ENCODE measurements at regions not wholly inside any gene's neighbourhood (a gene's known extent, or its start where the extent isn't known, plus 50 kb on each side); places are given as distances from the start of the nearest gene placed in this dataset.

DNA sequence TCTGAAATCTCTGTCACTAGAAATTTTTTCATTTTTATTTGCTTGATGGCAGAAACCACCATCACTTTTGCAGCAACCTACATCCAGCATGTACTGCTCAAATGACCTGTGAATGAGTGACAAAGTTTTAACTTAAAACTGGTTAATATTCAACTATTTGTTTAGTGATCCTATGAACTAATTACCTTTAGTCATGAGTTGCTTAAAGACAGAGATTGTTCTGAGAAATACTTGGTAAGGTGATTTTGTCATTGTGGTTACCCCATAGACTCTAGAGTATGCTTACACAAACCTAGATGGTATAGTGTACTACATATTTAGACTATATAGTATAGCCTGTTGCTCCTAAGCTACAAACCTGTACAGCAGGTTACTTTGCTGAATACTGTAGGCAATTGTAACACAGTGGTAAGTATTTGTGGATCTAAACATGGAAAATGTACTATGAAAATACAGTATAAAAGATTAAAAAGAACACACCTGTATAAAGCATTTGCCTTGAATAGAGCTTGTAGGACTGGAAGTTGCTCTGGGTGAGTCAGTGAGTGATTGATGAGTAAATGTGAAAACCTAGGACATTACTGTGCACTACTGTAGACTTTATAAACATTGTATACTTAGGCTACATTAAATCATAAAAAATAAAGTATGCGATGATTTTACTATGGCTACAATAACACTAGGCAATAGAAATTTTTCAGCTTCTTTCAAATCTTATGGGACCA, 256.6 kb upstream of the PPFIA2 start:
- TF ChIP-seq, protein P1, sequence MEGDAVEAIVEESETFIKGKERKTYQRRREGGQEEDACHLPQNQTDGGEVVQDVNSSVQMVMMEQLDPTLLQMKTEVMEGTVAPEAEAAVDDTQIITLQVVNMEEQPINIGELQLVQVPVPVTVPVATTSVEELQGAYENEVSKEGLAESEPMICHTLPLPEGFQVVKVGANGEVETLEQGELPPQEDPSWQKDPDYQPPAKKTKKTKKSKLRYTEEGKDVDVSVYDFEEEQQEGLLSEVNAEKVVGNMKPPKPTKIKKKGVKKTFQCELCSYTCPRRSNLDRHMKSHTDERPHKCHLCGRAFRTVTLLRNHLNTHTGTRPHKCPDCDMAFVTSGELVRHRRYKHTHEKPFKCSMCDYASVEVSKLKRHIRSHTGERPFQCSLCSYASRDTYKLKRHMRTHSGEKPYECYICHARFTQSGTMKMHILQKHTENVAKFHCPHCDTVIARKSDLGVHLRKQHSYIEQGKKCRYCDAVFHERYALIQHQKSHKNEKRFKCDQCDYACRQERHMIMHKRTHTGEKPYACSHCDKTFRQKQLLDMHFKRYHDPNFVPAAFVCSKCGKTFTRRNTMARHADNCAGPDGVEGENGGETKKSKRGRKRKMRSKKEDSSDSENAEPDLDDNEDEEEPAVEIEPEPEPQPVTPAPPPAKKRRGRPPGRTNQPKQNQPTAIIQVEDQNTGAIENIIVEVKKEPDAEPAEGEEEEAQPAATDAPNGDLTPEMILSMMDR (IDR thresholded peaks at IDR 0.05 in 4 of 5, conservative IDR thresholded peaks at IDR 0.05 in 1 of 5): no peak
- TF ChIP-seq POLR2A (IDR thresholded peaks at IDR 0.05): no peak

Data from gastrocnemius medialis (tissue), 4 donors.